Esophagus muscularis mucosa (tissue), 4 donors: ENCODE measurements at regions not wholly inside any gene's neighbourhood (a gene's known extent, or its start where the extent isn't known, plus 50 kb on each side); places are given as distances from the start of the nearest gene placed in this dataset.

Experiments
- DNase-seq: peaks from one replicate; pipeline ENCODE4 v3.0.0-alpha.2; 2017; ENCODE audit errors: extremely low spot score
- H3K27ac ChIP-seq, 4 donors: fragments of 200-600 bp; sonication (generic); replicated peaks in 1 of 4; 1 replicate in 3 of 4; 2 replicates in 1 of 4; pipeline ENCODE4 v1.5.1; 2016 to 2019; ENCODE audit warnings: mild to moderate bottlenecking in 1 of 4
- H3K27me3 ChIP-seq, 4 donors: fragments of 200-600 bp; sonication (generic); one replicate each; pipeline versions ENCODE4 v1.5.1 to v1.6.0; 2016 to 2019
- H3K36me3 ChIP-seq, 4 donors: fragments of 200-600 bp; sonication (generic); one replicate each; pipeline ENCODE4 v1.5.1; 2016 to 2019
- H3K4me1 ChIP-seq, 4 donors: fragments of 200-600 bp; sonication (generic); one replicate each; pipeline ENCODE4 v1.5.1; 2016 to 2019
- H3K4me3 ChIP-seq, 4 donors: fragments of 200-600 bp; sonication (generic); 1 replicate in 2 of 4; 2 replicates in 2 of 4; pipeline ENCODE4 v1.5.1; 2016 to 2019; ENCODE audit warnings: mild to moderate bottlenecking in 4 of 4, moderate library complexity in 1 of 4
- H3K9me3 ChIP-seq, 4 donors: fragments of 200-600 bp; sonication (generic); 1 replicate in 3 of 4; 2 replicates in 1 of 4; pipeline ENCODE4 v1.5.1; 2016 to 2019
- CTCF ChIP-seq, 3 experiments: fragments of 200-600 bp in 2 of 3; fragments of 450-650 bp in 1 of 3; sonication (generic) in 2 of 3; IDR thresholded peaks; one replicate each; pipeline ENCODE4 v1.5.1; 2017 to 2019; ENCODE audit warnings: antibody characterized with exemption in 3 of 3, mild to moderate bottlenecking in 2 of 3, moderate library complexity in 1 of 3
- EP300 ChIP-seq: sonication (generic); formaldehyde crosslinking; IDR thresholded peaks from one replicate; pipeline ENCODE4 v1.6.1; 2017; ENCODE audit warnings: antibody characterized with exemption
- POLR2A ChIP-seq: fragments of 450-650 bp; IDR thresholded peaks from one replicate; pipeline ENCODE4 v1.6.1; 2017; ENCODE audit warnings: antibody characterized with exemption, moderate library complexity, mild to moderate bottlenecking, low read depth
- POLR2AphosphoS5 ChIP-seq, 2 donors: sonication (generic); formaldehyde crosslinking; IDR thresholded peaks; one replicate each; pipeline ENCODE4 v1.6.1; 2017; ENCODE audit warnings: antibody characterized with exemption in 2 of 2
- WGBS: methylation state at CpG from one replicate; pipeline ENCODE4 v1.1.5; 2018; 5-methylcytosine and 5-hydroxymethylcytosine counted together
- intact Hi-C: fragments of 100-400 bp; cut with DNase I; formaldehyde crosslinking; loops from one replicate; pipeline ENCODE4 v1.15.1; 2023

- no peaks in the 10 kb centered on the region for H3K27me3 ChIP-seq
- no peaks in the 10 kb centered on the region for H3K36me3 ChIP-seq
- H3K4me3 ChIP-seq, result no peak overlapping the region
- H3K4me1 ChIP-seq, result peaks cover 19 to 46% (median 33%) of the 10 kb centered on the region in 4 donors
- H3K27ac ChIP-seq, result peak overlapping the region in 2 of 4 donors; percentile 25 to 44
- no peak for TF ChIP-seq EP300
- no peak for TF ChIP-seq CTCF (IDR thresholded peaks at IDR 0.05)
- DNase-seq, result peak; percentile 72
- intact Hi-C loops, result no loop called here
- H3K9me3 ChIP-seq, result no peaks in the 10 kb centered on the region
- WGBS, result 78% methylated on average over 6 of the region's 6 CpGs
Observed at GRCh38 chr10:10623958-10624566, 393.6 kb upstream of the CELF2 start.

- intact Hi-C loops, result no loop called here
- DNase-seq, result peak; percentile 53
- no peaks in the 10 kb centered on the region for H3K9me3 ChIP-seq
- TF ChIP-seq POLR2A (no peak), EP300 (no peak), POLR2AphosphoS5 (IDR thresholded peaks at IDR 0.05) (no peak), CTCF (IDR thresholded peaks at IDR 0.05) (no peak)
- H3K36me3 ChIP-seq, result no peaks in the 10 kb centered on the region
- peaks cover 19 to 46% (median 33%) of the 10 kb centered on the region in 4 donors for H3K4me1 ChIP-seq
- peak overlapping the region in 2 of 4 donors; percentile 25 to 44 for H3K27ac ChIP-seq
- WGBS, result 82% methylated on average over 8 of the region's 8 CpGs
- H3K4me3 ChIP-seq, result no peak overlapping the region
- H3K27me3 ChIP-seq, result no peaks in the 10 kb centered on the region
Observed at GRCh38 chr10:10624567-10624962, 393.1 kb upstream of the CELF2 start.

GRCh38 chr10:10625491-10625890 lies 392.2 kb upstream of the CELF2 start:
- WGBS, result 89% methylated on average over 6 of the region's 6 CpGs
- peak; percentile 45 for DNase-seq
- H3K27me3 ChIP-seq, result no peaks in the 10 kb centered on the region
- TF ChIP-seq CTCF (IDR thresholded peaks at IDR 0.05) (no peak), EP300 (no peak), POLR2AphosphoS5 (IDR thresholded peaks at IDR 0.05) (no peak)
- no peak overlapping the region for H3K27ac ChIP-seq
- H3K36me3 ChIP-seq, result no peaks in the 10 kb centered on the region
- H3K4me1 ChIP-seq, result peaks cover 19 to 46% (median 33%) of the 10 kb centered on the region in 4 donors
- no peak overlapping the region for H3K4me3 ChIP-seq
- H3K9me3 ChIP-seq, result no peaks in the 10 kb centered on the region
- intact Hi-C loops, result no loop called here

- Histone ChIP-seq H3K27ac (peak overlapping the region in 2 of 4 donors; percentile 47 to 54), H3K4me3 (no peak overlapping the region), H3K9me3 (no peaks in the 10 kb centered on the region), H3K36me3 (no peaks in the 10 kb centered on the region), H3K27me3 (no peaks in the 10 kb centered on the region), H3K4me1 (peaks cover 19 to 46% (median 33%) of the 10 kb centered on the region in 4 donors)
- intact Hi-C loops, result no loop called here
- DNase-seq, result peak; percentile 50
- WGBS, result 64% methylated on average over 9 of the region's 9 CpGs
- TF ChIP-seq POLR2A (no peak), CTCF (IDR thresholded peaks at IDR 0.05) (no peak)
Observed at GRCh38 chr10:10626734-10627133, 390.9 kb upstream of the CELF2 start.

GRCh38 chr10:10627414-10627813 lies 390.3 kb upstream of the CELF2 start:
- intact Hi-C loops, result no loop called here
- 86% methylated on average over 1 of the region's 1 CpG for whole genome bisulfite sequencing
- H3K27me3 ChIP-seq, result no peaks in the 10 kb centered on the region
- peak overlapping the region in 1 of 4 donors; percentile 54 for H3K27ac ChIP-seq
- H3K4me3 ChIP-seq, result no peak overlapping the region
- DNase-seq, result peak; percentile 81
- TF ChIP-seq POLR2AphosphoS5 (IDR thresholded peaks at IDR 0.05), result no peak
- no peak for TF ChIP-seq EP300
- TF ChIP-seq CTCF (IDR thresholded peaks at IDR 0.05), result no peak
- no peak for TF ChIP-seq POLR2A
- peaks cover 19 to 46% (median 33%) of the 10 kb centered on the region in 4 donors for H3K4me1 ChIP-seq
- no peaks in the 10 kb centered on the region for H3K36me3 ChIP-seq
- no peaks in the 10 kb centered on the region for H3K9me3 ChIP-seq
